B cell (primary cell): ENCODE measurements at regions not wholly inside any gene's neighbourhood (a gene's known extent, or its start where the extent isn't known, plus 50 kb on each side); places are given as distances from the start of the nearest gene placed in this dataset.

ENCODE experiments used
- ATAC-seq: fragments of 200-7000 bp; cut with Tn5 transposase; one replicate; pipeline ENCODE4 v1.10.0; 2021; ENCODE audit warnings: low read depth, mild to moderate bottlenecking, moderate number of reproducible peaks, moderate library complexity
- CTCF ChIA-PET: fragments of 350-600 bp; sonication (Branson Sonifier 250); formaldehyde crosslinking; loops from one replicate; lab custom pipeline; 2021; ENCODE audit warnings: antibody characterized with exemption, inconsistent platforms; lab: Charles Lee
- POLR2A ChIA-PET: fragments of 350-600 bp; sonication (Branson Sonifier 250); formaldehyde crosslinking; loops from one replicate; lab custom pipeline; 2021; ENCODE audit warnings: antibody characterized with exemption; lab: Charles Lee
- DNase-seq: peaks from one replicate; pipeline ENCODE4 v3.0.0; 2013
- H2AFZ ChIP-seq: 2 replicates; pipeline ENCODE4 v1.6.1; 2012; ENCODE audit warnings: mild to moderate bottlenecking, low read depth, low read length; ENCODE audit not compliant: insufficient read depth, poor library complexity, severe bottlenecking
- H3K27ac ChIP-seq, 2 donors: 1 replicate in 1 of 2; 2 replicates in 1 of 2; pipeline ENCODE4 v1.5.1; 2012 to 2013; ENCODE audit warnings: low read length in 2 of 2, mild to moderate bottlenecking in 2 of 2, moderate library complexity in 1 of 2
- H3K27me3 ChIP-seq, 4 experiments: fragments of 200-600 bp in 1 of 4; sonication (generic) in 1 of 4; replicated peaks in 1 of 4; 1 replicate in 2 of 4; 2 replicates in 2 of 4; pipeline versions ENCODE4 v1.6.1 to v1.7.0; 2013 to 2016; ENCODE audit warnings: low read length in 3 of 4, mild to moderate bottlenecking in 2 of 4, mixed read lengths in 1 of 4, moderate library complexity in 1 of 4; ENCODE audit not compliant: insufficient read depth in 4 of 4, control insufficient read depth in 3 of 4; ENCODE audit errors: control extremely low read depth in 1 of 4
- H3K36me3 ChIP-seq, 2 experiments: replicated peaks in 1 of 2; 1 replicate in 1 of 2; 2 replicates in 1 of 2; pipeline versions ENCODE4 v1.6.1 to v1.7.1; 2013; ENCODE audit warnings: low read length in 1 of 2; ENCODE audit not compliant: insufficient read depth in 2 of 2, control insufficient read depth in 1 of 2; ENCODE audit errors: control extremely low read depth in 1 of 2, extremely low read depth in 1 of 2
- H3K4me1 ChIP-seq, 2 donors: fragments of 200-600 bp in 1 of 2; sonication (generic) in 1 of 2; 1 replicate in 1 of 2; 2 replicates in 1 of 2; pipeline versions ENCODE4 v1.5.1 to v1.6.1; 2013 to 2017; ENCODE audit warnings: low read length in 2 of 2; ENCODE audit not compliant: control insufficient read depth in 2 of 2, insufficient read depth in 2 of 2
- H3K4me2 ChIP-seq: replicated peaks from 2 replicates; pipeline ENCODE3; 2012; ENCODE audit warnings: mild to moderate bottlenecking, low read depth, low read length; ENCODE audit not compliant: poor library complexity, severe bottlenecking
- H3K4me3 ChIP-seq, 5 experiments: fragments of 200-600 bp in 1 of 5; sonication (generic) in 1 of 5; 1 replicate in 3 of 5; 2 replicates in 2 of 5; pipeline versions ENCODE4 v1.5.1 to v1.7.0; 2011 to 2016; ENCODE audit warnings: low read length in 4 of 5, mild to moderate bottlenecking in 4 of 5, low read depth in 2 of 5, control low read depth in 1 of 5, moderate library complexity in 1 of 5; ENCODE audit not compliant: insufficient read depth in 1 of 5; ENCODE audit errors: control extremely low read depth in 1 of 5, extremely low read depth in 1 of 5
- H3K79me2 ChIP-seq: fragments of 200-600 bp; sonication (generic); one replicate; pipeline ENCODE4 v1.6.0; 2016; ENCODE audit warnings: low read length; ENCODE audit not compliant: control insufficient read depth, insufficient read depth
- H3K9ac ChIP-seq: fragments of 200-600 bp; sonication (generic); 2 replicates; pipeline ENCODE4 v1.6.1; 2017; ENCODE audit warnings: mild to moderate bottlenecking, low read length, moderate library complexity
- H3K9me3 ChIP-seq, 3 donors: one replicate each; pipeline versions ENCODE4 v1.6.1 to v1.7.1; 2013; ENCODE audit warnings: low read length in 2 of 3; ENCODE audit not compliant: control insufficient read depth in 2 of 3, insufficient read depth in 1 of 3; ENCODE audit errors: control extremely low read depth in 1 of 3
- H4K20me1 ChIP-seq: 2 replicates; pipeline ENCODE4 v1.6.0; 2012; ENCODE audit warnings: mild to moderate bottlenecking, low read length; ENCODE audit not compliant: insufficient read depth, control insufficient read depth, poor library complexity, severe bottlenecking
- H3K27ac Mint-ChIP-seq: one replicate; pipeline ENCODE4 v1.8.0; 2021; ENCODE audit warnings: mixed read lengths
- H3K27me3 Mint-ChIP-seq: one replicate; pipeline ENCODE4 v1.8.0; 2021; ENCODE audit warnings: mixed read lengths
- H3K4me1 Mint-ChIP-seq: one replicate; pipeline ENCODE4 v1.8.0; 2021; ENCODE audit warnings: mixed read lengths
- H3K4me3 Mint-ChIP-seq: one replicate; pipeline ENCODE4 v1.8.0; 2021; ENCODE audit warnings: mixed read lengths
- H3K9me3 Mint-ChIP-seq: one replicate; pipeline ENCODE4 v1.8.0; 2022; ENCODE audit warnings: mixed read lengths; ENCODE audit not compliant: insufficient read depth
- EZH2 ChIP-seq: IDR thresholded peaks from 2 replicates; pipeline ENCODE4 v1.6.1; 2012; ENCODE audit warnings: borderline replicate concordance, low read depth, mild to moderate bottlenecking, moderate library complexity, low read length; ENCODE audit not compliant: insufficient read depth, poor library complexity, severe bottlenecking
- WGBS: methylation state at CpG from one replicate; pipeline ENCODE4 v1.1.5; 2013; ENCODE audit warnings: missing lambda C conversion rate; ENCODE audit not compliant: insufficient coverage; 5-methylcytosine and 5-hydroxymethylcytosine counted together
- intact Hi-C: fragments of 100-400 bp; cut with micrococcal nuclease; formaldehyde crosslinking; loops from one replicate; pipeline ENCODE4 v1.10.0; 2022
- TF ChIP-seq, protein P1 (sequence below): fragments of 200-600 bp; IDR thresholded peaks from one replicate; pipeline ENCODE4 v1.8.0; 2022; ENCODE audit warnings: antibody characterized with exemption, mild to moderate bottlenecking

GRCh38 chr3:67745296-67745695 is 90.9 kb upstream of the SUCLG2 start:
- Histone ChIP-seq H3K9ac (no peak overlapping the region), H3K27me3 (no peaks in the 10 kb centered on the region), H3K36me3 (no peaks in the 10 kb centered on the region), H3K27ac (no peak overlapping the region), H2AFZ (no peak overlapping the region), H3K9me3 (peaks cover 0 to 2% (median 0%) of the 10 kb centered on the region in 3 donors), H4K20me1 (no peaks in the 10 kb centered on the region), H3K79me2 (no peaks in the 10 kb centered on the region), H3K4me3 (no peak overlapping the region), H3K4me1 (no peaks in the 10 kb centered on the region), H3K4me2 (no peak overlapping the region)
- no peak for DNase-seq
- Mint-ChIP-seq H3K27ac (no peak overlapping the region), H3K27me3 (no peaks in the 10 kb centered on the region), H3K4me1 (no peaks in the 10 kb centered on the region), H3K9me3 (no peaks in the 10 kb centered on the region), H3K4me3 (no peak overlapping the region)
- no peak for TF ChIP-seq EZH2
- TF ChIP-seq, protein P1, sequence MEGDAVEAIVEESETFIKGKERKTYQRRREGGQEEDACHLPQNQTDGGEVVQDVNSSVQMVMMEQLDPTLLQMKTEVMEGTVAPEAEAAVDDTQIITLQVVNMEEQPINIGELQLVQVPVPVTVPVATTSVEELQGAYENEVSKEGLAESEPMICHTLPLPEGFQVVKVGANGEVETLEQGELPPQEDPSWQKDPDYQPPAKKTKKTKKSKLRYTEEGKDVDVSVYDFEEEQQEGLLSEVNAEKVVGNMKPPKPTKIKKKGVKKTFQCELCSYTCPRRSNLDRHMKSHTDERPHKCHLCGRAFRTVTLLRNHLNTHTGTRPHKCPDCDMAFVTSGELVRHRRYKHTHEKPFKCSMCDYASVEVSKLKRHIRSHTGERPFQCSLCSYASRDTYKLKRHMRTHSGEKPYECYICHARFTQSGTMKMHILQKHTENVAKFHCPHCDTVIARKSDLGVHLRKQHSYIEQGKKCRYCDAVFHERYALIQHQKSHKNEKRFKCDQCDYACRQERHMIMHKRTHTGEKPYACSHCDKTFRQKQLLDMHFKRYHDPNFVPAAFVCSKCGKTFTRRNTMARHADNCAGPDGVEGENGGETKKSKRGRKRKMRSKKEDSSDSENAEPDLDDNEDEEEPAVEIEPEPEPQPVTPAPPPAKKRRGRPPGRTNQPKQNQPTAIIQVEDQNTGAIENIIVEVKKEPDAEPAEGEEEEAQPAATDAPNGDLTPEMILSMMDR: no peak
- CTCF ChIA-PET: no interaction called here
- WGBS: no CpG with 5 or more reads among the region's 1 CpG
- POLR2A ChIA-PET: no interaction called here
- intact Hi-C loops: no loop called here
- ATAC-seq: no peak

DNA sequence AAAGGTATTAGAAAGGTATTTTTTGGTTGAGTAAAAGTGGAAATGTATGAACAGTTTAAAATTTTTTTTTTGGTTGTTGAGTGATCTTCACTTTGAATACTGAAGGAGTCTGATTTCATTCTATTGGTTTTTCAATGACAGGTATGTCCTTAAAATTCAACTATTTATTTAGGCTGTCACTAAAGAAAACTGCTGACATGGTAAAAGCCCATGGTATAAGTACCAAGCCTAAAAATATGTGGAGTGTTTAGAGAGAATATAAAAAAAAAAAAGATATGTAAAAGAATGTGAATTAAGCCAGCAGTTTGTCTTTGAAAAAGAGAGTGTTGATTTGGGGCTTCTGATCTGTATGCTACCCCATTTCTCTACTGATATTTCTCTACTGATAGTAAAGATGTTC is 90.3 kb upstream of the SUCLG2 start:
- Mint-ChIP-seq H3K9me3 (no peaks in the 10 kb centered on the region), H3K4me1 (no peaks in the 10 kb centered on the region), H3K27ac (no peak overlapping the region), H3K4me3 (no peak overlapping the region), H3K27me3 (no peaks in the 10 kb centered on the region)
- Histone ChIP-seq H3K4me3 (no peak overlapping the region), H3K9me3 (peaks cover 0 to 1% (median 0%) of the 10 kb centered on the region in 3 donors), H3K27ac (no peak overlapping the region), H3K27me3 (no peaks in the 10 kb centered on the region), H3K36me3 (no peaks in the 10 kb centered on the region), H3K79me2 (no peaks in the 10 kb centered on the region), H3K4me1 (no peaks in the 10 kb centered on the region), H3K4me2 (no peak overlapping the region), H2AFZ (no peak overlapping the region), H3K9ac (no peak overlapping the region), H4K20me1 (no peaks in the 10 kb centered on the region)
- CTCF ChIA-PET: no interaction called here
- ATAC-seq: no peak
- intact Hi-C loops: no loop called here
- TF ChIP-seq, protein P1: no peak
- no peak for TF ChIP-seq EZH2
- POLR2A ChIA-PET: no interaction called here
- no peak for DNase-seq
